ENCODE measurements at regions not wholly inside any gene's neighbourhood (a gene's known extent, or its start where the extent isn't known, plus 50 kb on each side); places are given as distances from the start of the nearest gene placed in this dataset.
A peak's percentile ranks its signal among the peaks of the same experiment; 100 is the strongest.

GRCh38 chr1:31505911-31506497 lies 70.3 kb upstream of the TINAGL1 start:
- peak; percentile 47 to 74 for DNase-seq (ENCODE audit: low read depth in 2 of 2)
- no peak for TF ChIP-seq CTCF (IDR thresholded peaks at IDR 0.05; ENCODE audit: low read depth, low read length)
- no peak overlapping the region for H3K4me3 ChIP-seq (replicated peaks in 1 of 2; ENCODE audit: low read depth in 2 of 2, low read length in 2 of 2)

GRCh38 chr1:31507221-31507620 lies 69.1 kb upstream of the TINAGL1 start:
- H3K4me3 ChIP-seq (replicated peaks in 1 of 2; ENCODE audit: low read depth in 2 of 2, low read length in 2 of 2), result no peak overlapping the region
- no peak for DNase-seq (ENCODE audit: low read depth in 2 of 2)
- no peak for TF ChIP-seq CTCF (IDR thresholded peaks at IDR 0.05; ENCODE audit: low read depth, low read length)

GRCh38 chr1:31507676-31508530 lies 68.4 kb upstream of the TINAGL1 start:
- no peak overlapping the region for H3K4me3 ChIP-seq (replicated peaks in 1 of 2; ENCODE audit: low read depth in 2 of 2, low read length in 2 of 2)
- no peak for TF ChIP-seq CTCF (IDR thresholded peaks at IDR 0.05; ENCODE audit: low read depth, low read length)
- DNase-seq (ENCODE audit: low read depth in 2 of 2), result no peak

- DNase-seq (ENCODE audit: low read depth in 2 of 2), result no peak
- TF ChIP-seq CTCF (IDR thresholded peaks at IDR 0.05; ENCODE audit: low read depth, low read length), result no peak
- H3K4me3 ChIP-seq (replicated peaks in 1 of 2; ENCODE audit: low read depth in 2 of 2, low read length in 2 of 2), result no peak overlapping the region
Observed at GRCh38 chr1:31509124-31510072, 66.9 kb upstream of the TINAGL1 start.

GRCh38 chr1:31510304-31510703 lies 66.0 kb upstream of the TINAGL1 start:
- no peak for TF ChIP-seq CTCF (IDR thresholded peaks at IDR 0.05; ENCODE audit: low read depth, low read length)
- no peak for DNase-seq (ENCODE audit: low read depth in 2 of 2)
- H3K4me3 ChIP-seq (replicated peaks in 1 of 2; ENCODE audit: low read depth in 2 of 2, low read length in 2 of 2), result no peak overlapping the region

GRCh38 chr1:31510853-31511789 lies 65.2 kb upstream of the TINAGL1 start:
- no peak overlapping the region for H3K4me3 ChIP-seq (replicated peaks in 1 of 2; ENCODE audit: low read depth in 2 of 2, low read length in 2 of 2)
- no peak for TF ChIP-seq CTCF (IDR thresholded peaks at IDR 0.05; ENCODE audit: low read depth, low read length)
- DNase-seq (ENCODE audit: low read depth in 2 of 2), result no peak
